ENCODE measurements at regions not wholly inside any gene's neighbourhood (a gene's known extent, or its start where the extent isn't known, plus 50 kb on each side); places are given as distances from the start of the nearest gene placed in this dataset.
A peak's percentile ranks its signal among the peaks of the same experiment; 100 is the strongest.
"Not testable (repeated sequence)": the region's sequence is repeated elsewhere in the genome, so short reads cannot be mapped to it uniquely, and the experiment has no call there.

DNA sequence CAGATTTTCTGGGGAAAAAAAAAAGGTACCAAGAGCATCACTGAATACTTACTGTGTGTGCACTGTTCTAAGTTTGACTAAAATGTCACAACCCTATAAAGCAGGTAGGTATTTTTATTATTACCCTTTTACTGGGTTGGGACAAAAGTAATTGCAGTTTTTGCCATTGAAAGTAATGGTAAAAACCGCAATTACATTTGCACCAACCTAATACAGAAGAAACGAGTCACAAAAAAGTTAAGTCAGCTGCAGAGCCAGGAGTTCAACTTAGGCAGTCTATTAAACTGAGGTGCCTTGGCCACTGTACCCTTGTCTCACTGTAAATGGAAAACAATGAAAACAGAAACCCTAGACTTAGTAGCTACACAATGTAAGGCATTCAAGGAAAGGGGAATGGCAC lies 281.9 kb downstream of the SUCLA2 start:
- Histone ChIP-seq H3K4me3 (ENCODE audit: low read length) (no peak overlapping the region), H3K27me3 (ENCODE audit: control insufficient read depth, insufficient read depth, low read length) (no peaks in the 10 kb centered on the region), H3K4me1 (ENCODE audit: control insufficient read depth, insufficient read depth, low read length) (no peaks in the 10 kb centered on the region), H3K9me3 (ENCODE audit: control insufficient read depth, insufficient read depth, low read length) (no peaks in the 10 kb centered on the region), H3K36me3 (ENCODE audit: control insufficient read depth, insufficient read depth, low read length) (no peaks in the 10 kb centered on the region), H3K27ac (ENCODE audit: low read length) (no peak overlapping the region)
- no peak for DNase-seq (ENCODE audit: low read depth, low spot score)
- WGBS (ENCODE audit: insufficient coverage, insufficient read length), result no CpG with 5 or more reads among the region's 2 CpGs

DNA sequence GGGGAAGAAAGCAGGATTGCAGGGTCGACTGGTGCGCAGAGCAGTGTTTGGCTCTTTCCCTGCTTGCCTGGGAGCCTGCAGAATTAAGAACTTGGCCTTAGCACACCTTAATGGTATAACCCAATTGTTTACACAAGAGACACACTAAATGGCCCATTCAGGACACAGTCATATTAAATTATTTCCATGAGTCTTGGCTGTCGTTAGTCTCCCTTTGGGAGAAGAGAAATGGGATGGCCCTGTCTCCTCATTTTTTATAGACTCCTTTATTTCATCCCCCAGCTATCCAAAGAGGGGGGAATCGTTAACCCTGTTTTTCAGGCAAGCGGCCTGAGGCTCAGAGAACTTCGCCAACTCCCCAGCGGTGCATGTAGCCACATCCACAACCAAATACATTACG lies 282.5 kb downstream of the SUCLA2 start:
- WGBS (ENCODE audit: insufficient coverage, insufficient read length), result no CpG with 5 or more reads among the region's 8 CpGs
- DNase-seq (ENCODE audit: low read depth, low spot score), result no peak
- no peak overlapping the region for H3K27ac ChIP-seq (ENCODE audit: low read length)

DNA sequence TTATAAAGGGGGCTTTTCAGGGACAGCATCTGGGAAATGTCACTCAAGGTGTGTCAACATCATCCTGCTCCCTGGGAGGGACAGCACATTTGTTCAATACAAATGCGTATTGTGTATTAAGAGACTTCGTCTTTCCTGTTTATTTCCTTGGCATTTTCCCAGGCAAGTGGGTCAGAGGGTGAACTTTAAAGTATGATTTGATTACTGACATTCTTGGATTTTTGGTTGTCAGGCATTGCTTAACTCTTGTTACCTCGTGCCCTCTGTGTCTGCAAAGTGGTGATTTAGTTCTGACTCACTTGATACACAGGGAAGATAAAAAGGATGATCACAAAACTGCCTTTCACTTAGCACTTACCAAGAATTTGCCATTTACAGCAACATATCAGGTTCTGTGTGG lies 292.7 kb downstream of the SUCLA2 start:
- H3K36me3 ChIP-seq (ENCODE audit: control insufficient read depth, insufficient read depth, low read length), result no peaks in the 10 kb centered on the region
- H3K27ac ChIP-seq (ENCODE audit: low read length), result no peak overlapping the region
- no peak overlapping the region for H3K4me3 ChIP-seq (ENCODE audit: low read length)
- no CpG with 5 or more reads among the region's 3 CpGs for WGBS (ENCODE audit: insufficient coverage, insufficient read length)
- no peaks in the 10 kb centered on the region for H3K9me3 ChIP-seq (ENCODE audit: control insufficient read depth, insufficient read depth, low read length)
- no peaks in the 10 kb centered on the region for H3K4me1 ChIP-seq (ENCODE audit: control insufficient read depth, insufficient read depth, low read length)
- no peaks in the 10 kb centered on the region for H3K27me3 ChIP-seq (ENCODE audit: control insufficient read depth, insufficient read depth, low read length)
- no peak for DNase-seq (ENCODE audit: low read depth, low spot score)

More for the DNA sequence above, 282.5 kb downstream of the SUCLA2 start:
- Histone ChIP-seq H3K9me3 (ENCODE audit: control insufficient read depth, insufficient read depth, low read length) (no peaks in the 10 kb centered on the region), H3K4me1 (ENCODE audit: control insufficient read depth, insufficient read depth, low read length) (no peaks in the 10 kb centered on the region), H3K36me3 (ENCODE audit: control insufficient read depth, insufficient read depth, low read length) (no peaks in the 10 kb centered on the region), H3K27me3 (ENCODE audit: control insufficient read depth, insufficient read depth, low read length) (no peaks in the 10 kb centered on the region), H3K4me3 (ENCODE audit: low read length) (no peak overlapping the region)

DNA sequence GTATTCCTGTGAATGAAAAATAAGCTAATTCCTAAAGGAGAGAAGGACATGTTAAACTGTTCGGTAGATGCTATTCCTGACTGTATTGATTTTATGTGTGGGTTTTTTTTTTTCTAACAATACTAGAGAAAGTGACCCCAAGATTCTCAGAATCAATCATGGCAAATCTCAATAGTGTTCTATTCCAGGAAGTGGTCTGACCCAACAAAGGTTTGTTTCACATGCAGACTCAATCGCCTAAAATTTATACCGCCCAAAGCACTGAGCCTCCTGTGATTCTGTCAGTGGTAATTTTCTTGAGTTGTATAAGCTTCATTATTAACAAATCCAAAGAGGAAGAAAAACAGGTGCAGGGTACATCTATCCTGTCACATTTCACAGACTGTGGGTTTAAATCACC lies 293.7 kb downstream of the SUCLA2 start:
- Histone ChIP-seq H3K9me3 (ENCODE audit: control insufficient read depth, insufficient read depth, low read length) (no peaks in the 10 kb centered on the region), H3K36me3 (ENCODE audit: control insufficient read depth, insufficient read depth, low read length) (no peaks in the 10 kb centered on the region), H3K4me3 (ENCODE audit: low read length) (no peak overlapping the region), H3K4me1 (ENCODE audit: control insufficient read depth, insufficient read depth, low read length) (no peaks in the 10 kb centered on the region), H3K27me3 (ENCODE audit: control insufficient read depth, insufficient read depth, low read length) (no peaks in the 10 kb centered on the region), H3K27ac (ENCODE audit: low read length) (no peak overlapping the region)
- no peak for DNase-seq (ENCODE audit: low read depth, low spot score)
- WGBS (ENCODE audit: insufficient coverage, insufficient read length), result no CpG with 5 or more reads among the region's 3 CpGs

DNA sequence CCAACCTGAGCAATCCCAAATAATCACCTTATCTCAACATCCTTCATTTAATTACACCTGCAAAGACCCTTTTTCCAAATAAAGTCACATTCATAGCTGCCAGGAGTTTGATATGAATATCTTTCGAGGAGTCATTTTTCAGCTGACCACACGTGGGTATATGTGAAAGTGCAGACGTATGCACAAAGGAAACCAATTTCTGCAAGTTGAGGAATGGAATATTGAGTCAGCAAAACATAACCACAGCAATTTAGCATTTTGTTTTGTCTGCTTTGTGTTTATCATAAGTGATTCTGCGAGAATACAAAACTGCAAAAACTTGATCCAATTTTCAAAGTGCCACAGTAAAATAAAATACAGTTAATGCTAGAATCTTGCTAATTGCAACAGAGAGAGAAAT lies 295.9 kb downstream of the SUCLA2 start:
- DNase-seq (ENCODE audit: low read depth, low spot score), result no peak
- H3K4me1 ChIP-seq (ENCODE audit: control insufficient read depth, insufficient read depth, low read length), result no peaks in the 10 kb centered on the region
- no CpG with 5 or more reads among the region's 4 CpGs for WGBS (ENCODE audit: insufficient coverage, insufficient read length)
- H3K9me3 ChIP-seq (ENCODE audit: control insufficient read depth, insufficient read depth, low read length), result no peaks in the 10 kb centered on the region
- no peak overlapping the region for H3K27ac ChIP-seq (ENCODE audit: low read length)
- H3K36me3 ChIP-seq (ENCODE audit: control insufficient read depth, insufficient read depth, low read length), result no peaks in the 10 kb centered on the region
- H3K27me3 ChIP-seq (ENCODE audit: control insufficient read depth, insufficient read depth, low read length), result no peaks in the 10 kb centered on the region
- H3K4me3 ChIP-seq (ENCODE audit: low read length), result no peak overlapping the region

DNA sequence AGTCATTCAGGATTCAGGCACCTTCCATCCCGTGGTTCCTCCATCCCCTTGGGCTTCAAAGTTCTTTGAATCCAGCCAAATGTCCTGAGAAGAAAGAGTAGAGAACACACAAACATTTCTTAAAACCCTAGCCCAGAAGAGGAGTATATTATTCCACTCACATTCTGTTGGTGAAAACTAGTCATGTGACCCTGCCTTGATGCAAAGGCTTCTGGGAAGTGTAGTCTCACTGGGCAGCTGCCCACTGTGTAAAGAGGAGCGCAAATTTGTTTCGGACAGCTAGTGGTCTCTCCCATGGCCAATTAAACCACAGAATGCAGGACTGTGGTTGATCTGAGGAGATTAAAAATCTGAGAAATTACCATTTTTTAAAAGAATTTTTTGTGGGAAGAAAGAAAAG lies 304.4 kb downstream of the SUCLA2 start:
- no peaks in the 10 kb centered on the region for H3K27me3 ChIP-seq (ENCODE audit: control insufficient read depth, insufficient read depth, low read length)
- DNase-seq (ENCODE audit: low read depth, low spot score), result peak; percentile 4
- H3K9me3 ChIP-seq (ENCODE audit: control insufficient read depth, insufficient read depth, low read length), result no peaks in the 10 kb centered on the region
- H3K27ac ChIP-seq (ENCODE audit: low read length), result no peak overlapping the region
- no peak overlapping the region for H3K4me3 ChIP-seq (ENCODE audit: low read length)
- no CpG with 5 or more reads among the region's 3 CpGs for WGBS (ENCODE audit: insufficient coverage, insufficient read length)
- no peaks in the 10 kb centered on the region for H3K36me3 ChIP-seq (ENCODE audit: control insufficient read depth, insufficient read depth, low read length)
- H3K4me1 ChIP-seq (ENCODE audit: control insufficient read depth, insufficient read depth, low read length), result no peaks in the 10 kb centered on the region

DNA sequence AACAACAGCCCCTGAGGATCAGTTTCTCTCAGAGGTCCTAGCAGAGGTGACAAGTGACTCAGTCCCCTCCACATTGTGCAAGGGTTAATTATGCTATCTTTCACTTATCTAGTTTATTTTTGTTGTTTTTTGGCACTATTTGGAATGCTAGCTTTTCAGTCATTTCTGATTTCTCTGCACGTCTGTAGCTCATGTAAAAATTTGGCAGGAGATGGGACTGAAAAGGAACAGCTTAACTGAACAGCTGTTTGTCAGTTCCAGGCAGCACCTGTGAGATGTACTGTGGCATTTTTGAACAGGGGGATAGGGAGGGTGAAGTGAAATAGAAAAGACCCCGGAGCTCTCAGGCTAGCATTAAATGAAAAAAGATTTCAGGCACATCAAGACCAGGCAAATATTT lies 313.5 kb downstream of the SUCLA2 start:
- Histone ChIP-seq H3K4me1 (ENCODE audit: control insufficient read depth, insufficient read depth, low read length) (no peaks in the 10 kb centered on the region), H3K27me3 (ENCODE audit: control insufficient read depth, insufficient read depth, low read length) (no peaks in the 10 kb centered on the region), H3K9me3 (ENCODE audit: control insufficient read depth, insufficient read depth, low read length) (no peaks in the 10 kb centered on the region), H3K4me3 (ENCODE audit: low read length) (no peak overlapping the region), H3K27ac (ENCODE audit: low read length) (no peak overlapping the region), H3K36me3 (ENCODE audit: control insufficient read depth, insufficient read depth, low read length) (no peaks in the 10 kb centered on the region)
- WGBS (ENCODE audit: insufficient coverage, insufficient read length), result no CpG with 5 or more reads among the region's 2 CpGs
- DNase-seq (ENCODE audit: low read depth, low spot score), result no peak

DNA sequence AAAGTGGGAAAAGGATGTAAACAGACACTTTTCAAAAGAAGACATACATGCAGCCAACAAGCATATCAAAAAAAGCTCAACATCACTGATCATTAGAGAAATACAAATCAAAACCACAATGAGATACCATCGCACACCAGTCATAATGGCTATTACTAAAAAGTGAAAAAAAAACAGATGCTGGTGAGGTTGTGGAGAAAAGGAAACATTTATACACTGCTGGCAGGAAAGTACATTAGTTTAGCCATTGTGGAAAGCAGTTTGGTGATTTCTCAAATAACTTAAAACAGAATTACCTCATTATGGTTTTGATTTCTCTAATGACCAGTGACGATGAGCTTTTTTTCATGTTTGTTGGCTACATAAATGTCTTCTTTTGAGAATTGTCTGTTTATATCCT lies 315.9 kb downstream of the SUCLA2 start:
- not testable (repeated sequence) for H3K4me1 ChIP-seq (ENCODE audit: control insufficient read depth, insufficient read depth, low read length); H3K36me3 ChIP-seq (ENCODE audit: control insufficient read depth, insufficient read depth, low read length); DNase-seq (ENCODE audit: low read depth, low spot score); H3K27me3 ChIP-seq (ENCODE audit: control insufficient read depth, insufficient read depth, low read length); H3K9me3 ChIP-seq (ENCODE audit: control insufficient read depth, insufficient read depth, low read length); H3K4me3 ChIP-seq (ENCODE audit: low read length); H3K27ac ChIP-seq (ENCODE audit: low read length)
- WGBS (ENCODE audit: insufficient coverage, insufficient read length), result no CpG with 5 or more reads among the region's 2 CpGs

DNA sequence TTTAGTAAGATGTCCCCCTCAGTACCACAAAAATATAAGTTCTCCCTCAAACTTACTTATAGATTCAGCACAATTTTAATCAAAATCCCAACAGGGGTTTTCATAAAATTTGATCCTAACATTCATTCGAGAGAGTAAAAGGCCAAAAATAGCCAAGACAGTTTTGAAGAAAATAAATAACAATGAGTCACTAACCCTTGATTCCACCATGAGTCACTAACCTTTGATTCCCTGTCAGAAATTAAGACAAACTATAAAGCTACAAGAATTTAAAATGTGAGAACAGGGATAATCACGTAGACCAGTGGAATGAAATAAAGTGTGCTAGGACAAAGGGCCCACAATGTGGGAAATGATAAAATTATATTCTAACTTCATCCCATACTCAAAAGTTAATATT lies 320.3 kb downstream of the SUCLA2 start:
- DNase-seq (ENCODE audit: low read depth, low spot score), result no peak
- Histone ChIP-seq H3K9me3 (ENCODE audit: control insufficient read depth, insufficient read depth, low read length) (no peaks in the 10 kb centered on the region), H3K4me3 (ENCODE audit: low read length) (no peak overlapping the region), H3K4me1 (ENCODE audit: control insufficient read depth, insufficient read depth, low read length) (no peaks in the 10 kb centered on the region), H3K36me3 (ENCODE audit: control insufficient read depth, insufficient read depth, low read length) (no peaks in the 10 kb centered on the region; the same call in 1 of the 2 replicates), H3K27me3 (ENCODE audit: control insufficient read depth, insufficient read depth, low read length) (no peaks in the 10 kb centered on the region), H3K27ac (ENCODE audit: low read length) (no peak overlapping the region)
- WGBS (ENCODE audit: insufficient coverage, insufficient read length), result no CpG with 5 or more reads among the region's 2 CpGs

DNA sequence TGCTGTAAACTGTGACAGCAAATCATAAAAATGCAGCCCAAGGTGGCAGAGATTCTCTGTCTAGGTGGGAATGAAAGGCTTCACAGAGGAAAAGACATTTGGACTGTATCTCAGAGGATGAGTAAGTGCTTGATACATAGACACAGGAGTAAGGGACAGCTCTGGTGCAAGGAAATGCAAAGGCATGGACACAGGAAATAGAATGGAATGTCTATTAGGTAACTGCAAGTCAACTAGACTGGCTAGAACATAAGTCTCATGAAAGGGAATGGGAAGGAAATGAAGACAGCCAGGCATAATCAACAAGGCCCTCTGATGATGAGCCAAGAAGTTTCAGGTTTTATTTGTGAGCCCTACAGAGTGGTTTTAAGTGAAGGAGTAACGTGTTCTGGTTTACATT lies 321.7 kb downstream of the SUCLA2 start:
- Histone ChIP-seq H3K4me1 (ENCODE audit: control insufficient read depth, insufficient read depth, low read length) (no peaks in the 10 kb centered on the region), H3K9me3 (ENCODE audit: control insufficient read depth, insufficient read depth, low read length) (no peaks in the 10 kb centered on the region), H3K27me3 (ENCODE audit: control insufficient read depth, insufficient read depth, low read length) (no peaks in the 10 kb centered on the region), H3K4me3 (ENCODE audit: low read length) (no peak overlapping the region), H3K27ac (ENCODE audit: low read length) (no peak overlapping the region), H3K36me3 (ENCODE audit: control insufficient read depth, insufficient read depth, low read length) (no peaks in the 10 kb centered on the region; the same call in 1 of the 2 replicates)
- no peak for DNase-seq (ENCODE audit: low read depth, low spot score)
- no CpG with 5 or more reads among the region's 1 CpG for WGBS (ENCODE audit: insufficient coverage, insufficient read length)

DNA sequence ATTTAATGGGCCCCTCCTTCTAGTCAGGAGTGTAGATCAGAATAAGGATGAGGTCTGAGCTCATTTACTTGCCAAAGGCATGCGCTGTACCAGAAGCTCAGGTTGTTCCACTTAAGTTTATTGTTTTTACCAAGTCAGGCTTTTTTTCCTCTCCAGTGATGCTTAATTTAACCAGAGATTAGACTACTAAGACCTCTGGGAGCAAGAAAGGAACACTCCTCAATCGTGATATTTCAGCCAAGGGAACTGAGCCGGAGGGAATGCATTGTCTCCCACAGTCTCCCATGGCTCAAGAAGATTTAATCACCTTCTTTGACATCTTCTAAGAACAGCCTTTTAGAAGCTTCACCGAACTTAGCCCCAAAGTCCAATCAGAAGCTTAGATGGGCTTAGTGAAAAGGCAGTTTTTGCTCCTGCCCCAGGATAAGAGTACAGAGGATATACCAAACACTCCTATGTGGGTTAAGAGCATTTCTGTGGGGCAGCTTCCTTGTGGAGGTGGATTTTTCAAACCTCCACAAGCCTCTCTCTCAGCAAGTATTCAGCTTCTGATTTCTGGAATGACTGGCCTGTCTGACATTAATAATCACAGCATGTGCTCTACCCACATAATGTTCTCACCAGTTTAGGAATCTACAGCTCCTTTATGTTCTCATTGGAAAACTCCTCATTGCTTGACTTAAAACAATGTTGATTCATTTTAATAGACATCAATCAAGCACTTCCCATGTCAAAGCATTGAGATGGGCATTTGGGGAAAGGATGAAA lies 322.7 kb downstream of the SUCLA2 start:
- no peaks in the 10 kb centered on the region for H3K9me3 ChIP-seq (ENCODE audit: control insufficient read depth, insufficient read depth, low read length)
- H3K4me1 ChIP-seq (ENCODE audit: control insufficient read depth, insufficient read depth, low read length), result no peaks in the 10 kb centered on the region
- DNase-seq (ENCODE audit: low read depth, low spot score), result no peak
- H3K36me3 ChIP-seq (ENCODE audit: control insufficient read depth, insufficient read depth, low read length), result no peaks in the 10 kb centered on the region; the same call in 1 of the 2 replicates
- WGBS (ENCODE audit: insufficient coverage, insufficient read length), result no CpG with 5 or more reads among the region's 4 CpGs
- no peaks in the 10 kb centered on the region for H3K27me3 ChIP-seq (ENCODE audit: control insufficient read depth, insufficient read depth, low read length)
- H3K4me3 ChIP-seq (ENCODE audit: low read length), result no peak overlapping the region
- no peak overlapping the region for H3K27ac ChIP-seq (ENCODE audit: low read length)

Measured in iPS DF 6.9 (cell line).